ENCODE measurements at regions not wholly inside any gene's neighbourhood (a gene's known extent, or its start where the extent isn't known, plus 50 kb on each side); places are given as distances from the start of the nearest gene placed in this dataset.

DNA sequence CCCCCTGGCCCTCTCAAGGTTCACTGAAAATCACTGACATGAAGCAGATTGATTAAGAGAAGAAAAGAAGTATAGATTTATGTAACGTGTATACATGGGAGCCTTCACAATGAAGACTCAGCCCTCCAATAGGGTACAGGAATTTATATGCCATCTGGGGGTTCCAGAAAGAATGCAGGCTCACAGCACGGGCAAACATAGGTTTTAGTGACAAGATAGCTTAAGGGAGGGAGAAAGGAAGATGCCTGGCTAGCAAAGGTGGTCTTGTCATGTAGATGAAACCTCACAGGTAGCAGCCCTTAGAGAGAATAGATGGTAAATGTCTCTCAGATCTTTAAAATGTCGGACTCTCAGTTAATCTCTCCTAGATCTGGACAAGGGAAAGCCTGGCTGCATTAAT is 173.9 kb downstream of the RNF152 start:
- H3K27ac ChIP-seq (ENCODE audit: low read depth, low read length) = no peak overlapping the region
- no peak overlapping the region for H3K27ac Mint-ChIP-seq (ENCODE audit: unreplicated experiment)
- FAIRE-seq = no peak
- no peaks in the 10 kb centered on the region for H3K4me1 ChIP-seq (ENCODE audit: insufficient read depth, low read length)
- H3K79me2 ChIP-seq (ENCODE audit: insufficient read depth, low read length) = no peaks in the 10 kb centered on the region
- H3K27me3 Mint-ChIP-seq (ENCODE audit: low read depth, unreplicated experiment) = no peaks in the 10 kb centered on the region
- no peak for DNase-seq (ENCODE audit: low read depth)
- no peaks in the 10 kb centered on the region for H3K9me3 ChIP-seq (ENCODE audit: insufficient read depth, low read depth, low read length)
- H2AFZ ChIP-seq (ENCODE audit: low read depth, low read length) = no peak overlapping the region
- TF ChIP-seq EZH2 (IDR thresholded peaks at IDR 0.05; ENCODE audit: insufficient read depth, low read length) = no peak
- TF ChIP-seq, protein P1, sequence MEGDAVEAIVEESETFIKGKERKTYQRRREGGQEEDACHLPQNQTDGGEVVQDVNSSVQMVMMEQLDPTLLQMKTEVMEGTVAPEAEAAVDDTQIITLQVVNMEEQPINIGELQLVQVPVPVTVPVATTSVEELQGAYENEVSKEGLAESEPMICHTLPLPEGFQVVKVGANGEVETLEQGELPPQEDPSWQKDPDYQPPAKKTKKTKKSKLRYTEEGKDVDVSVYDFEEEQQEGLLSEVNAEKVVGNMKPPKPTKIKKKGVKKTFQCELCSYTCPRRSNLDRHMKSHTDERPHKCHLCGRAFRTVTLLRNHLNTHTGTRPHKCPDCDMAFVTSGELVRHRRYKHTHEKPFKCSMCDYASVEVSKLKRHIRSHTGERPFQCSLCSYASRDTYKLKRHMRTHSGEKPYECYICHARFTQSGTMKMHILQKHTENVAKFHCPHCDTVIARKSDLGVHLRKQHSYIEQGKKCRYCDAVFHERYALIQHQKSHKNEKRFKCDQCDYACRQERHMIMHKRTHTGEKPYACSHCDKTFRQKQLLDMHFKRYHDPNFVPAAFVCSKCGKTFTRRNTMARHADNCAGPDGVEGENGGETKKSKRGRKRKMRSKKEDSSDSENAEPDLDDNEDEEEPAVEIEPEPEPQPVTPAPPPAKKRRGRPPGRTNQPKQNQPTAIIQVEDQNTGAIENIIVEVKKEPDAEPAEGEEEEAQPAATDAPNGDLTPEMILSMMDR (IDR thresholded peaks at IDR 0.05; ENCODE audit: insufficient read depth, low read depth, low read length) = no peak
- no peaks in the 10 kb centered on the region for H3K9me3 Mint-ChIP-seq (ENCODE audit: unreplicated experiment)
- H3K4me2 ChIP-seq (ENCODE audit: low read length) = no peak overlapping the region
- H3K27me3 ChIP-seq (ENCODE audit: insufficient read depth, low read length) = no peaks in the 10 kb centered on the region
- no peaks in the 10 kb centered on the region for H4K20me1 ChIP-seq (ENCODE audit: insufficient read depth, low read length)
- H3K4me1 Mint-ChIP-seq (ENCODE audit: low read depth, unreplicated experiment) = no peaks in the 10 kb centered on the region
- H3K9ac ChIP-seq (ENCODE audit: low read length) = no peak overlapping the region
- no peaks in the 10 kb centered on the region for H3K36me3 ChIP-seq (ENCODE audit: insufficient read depth, low read length)
- no peak overlapping the region for H3K4me3 Mint-ChIP-seq (ENCODE audit: unreplicated experiment)
- H3K4me3 ChIP-seq (ENCODE audit: insufficient read depth, low read depth, low read length) = no peak overlapping the region
- H3K36me3 Mint-ChIP-seq (ENCODE audit: low read depth, unreplicated experiment) = no peaks in the 10 kb centered on the region

DNA sequence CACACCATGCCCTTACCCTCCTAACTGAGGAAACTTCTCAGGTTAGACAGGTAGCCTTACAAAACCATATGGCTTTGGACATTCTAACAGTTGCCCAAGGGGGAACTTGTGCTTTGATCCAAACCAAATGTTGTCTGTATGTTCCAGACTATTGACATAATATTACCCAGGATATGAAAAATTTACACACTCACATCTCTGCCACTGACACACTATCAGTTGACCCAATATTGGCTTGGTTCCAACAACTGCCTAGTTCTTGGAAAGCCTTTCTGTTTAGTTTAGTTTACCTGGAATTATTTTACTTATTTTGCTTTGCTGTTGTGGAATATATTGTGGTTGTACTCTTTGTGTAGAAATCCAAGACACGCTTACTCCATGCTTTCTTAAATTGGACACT is 178.4 kb downstream of the RNF152 start:
- FAIRE-seq = no peak
- H3K4me3 ChIP-seq (ENCODE audit: insufficient read depth, low read depth, low read length) = no peak overlapping the region

DNA sequence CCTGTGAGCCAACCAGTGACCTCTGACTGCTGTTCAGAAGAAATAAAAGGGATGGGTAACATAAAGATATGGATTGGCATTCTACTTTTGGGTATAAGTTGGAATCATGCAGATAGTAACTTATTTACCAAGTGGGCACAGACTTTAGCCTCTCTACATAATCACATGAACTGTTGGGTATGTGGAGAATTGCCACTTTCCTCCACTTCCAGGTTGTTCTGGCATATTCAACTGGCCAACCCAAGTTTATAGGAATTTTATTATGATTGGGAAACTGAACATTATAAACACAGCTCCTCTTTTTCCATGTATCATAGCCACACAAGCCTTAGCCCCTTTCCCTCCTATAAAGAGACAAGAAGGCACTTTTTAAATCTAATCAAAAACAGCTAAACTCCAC is 179.3 kb downstream of the RNF152 start:
- Histone ChIP-seq H3K9ac (ENCODE audit: low read length) (no peak overlapping the region), H3K4me1 (ENCODE audit: insufficient read depth, low read length) (no peaks in the 10 kb centered on the region), H3K4me2 (ENCODE audit: low read length) (no peak overlapping the region), H3K27me3 (ENCODE audit: insufficient read depth, low read length) (no peaks in the 10 kb centered on the region), H3K36me3 (ENCODE audit: insufficient read depth, low read length) (no peaks in the 10 kb centered on the region), H3K79me2 (ENCODE audit: insufficient read depth, low read length) (no peaks in the 10 kb centered on the region), H3K4me3 (ENCODE audit: insufficient read depth, low read depth, low read length) (no peak overlapping the region), H3K9me3 (ENCODE audit: insufficient read depth, low read depth, low read length) (no peaks in the 10 kb centered on the region), H2AFZ (ENCODE audit: low read depth, low read length) (no peak overlapping the region), H4K20me1 (ENCODE audit: insufficient read depth, low read length) (no peaks in the 10 kb centered on the region), H3K27ac (ENCODE audit: low read depth, low read length) (no peak overlapping the region)
- Mint-ChIP-seq H3K9me3 (ENCODE audit: unreplicated experiment) (no peaks in the 10 kb centered on the region), H3K4me3 (ENCODE audit: unreplicated experiment) (no peak overlapping the region), H3K27me3 (ENCODE audit: low read depth, unreplicated experiment) (peaks cover 6% of the 10 kb centered on the region), H3K36me3 (ENCODE audit: low read depth, unreplicated experiment) (no peaks in the 10 kb centered on the region), H3K4me1 (ENCODE audit: low read depth, unreplicated experiment) (no peaks in the 10 kb centered on the region), H3K27ac (ENCODE audit: unreplicated experiment) (no peak overlapping the region)
- no peak for FAIRE-seq
- no peak for DNase-seq (ENCODE audit: low read depth)
- TF ChIP-seq, protein P1 (IDR thresholded peaks at IDR 0.05; ENCODE audit: insufficient read depth, low read depth, low read length) = no peak
- TF ChIP-seq EZH2 (IDR thresholded peaks at IDR 0.05; ENCODE audit: insufficient read depth, low read length) = no peak

More for the DNA sequence above, 178.4 kb downstream of the RNF152 start:
- H2AFZ ChIP-seq (ENCODE audit: low read depth, low read length) = no peak overlapping the region
- H3K4me3 Mint-ChIP-seq (ENCODE audit: unreplicated experiment) = no peak overlapping the region
- no peaks in the 10 kb centered on the region for H3K27me3 Mint-ChIP-seq (ENCODE audit: low read depth, unreplicated experiment)
- H3K4me2 ChIP-seq (ENCODE audit: low read length) = no peak overlapping the region
- H3K27me3 ChIP-seq (ENCODE audit: insufficient read depth, low read length) = no peaks in the 10 kb centered on the region
- no peak for TF ChIP-seq EZH2 (IDR thresholded peaks at IDR 0.05; ENCODE audit: insufficient read depth, low read length)
- TF ChIP-seq, protein P1 (IDR thresholded peaks at IDR 0.05; ENCODE audit: insufficient read depth, low read depth, low read length) = no peak
- no peaks in the 10 kb centered on the region for H3K9me3 Mint-ChIP-seq (ENCODE audit: unreplicated experiment)
- no peaks in the 10 kb centered on the region for H4K20me1 ChIP-seq (ENCODE audit: insufficient read depth, low read length)
- no peaks in the 10 kb centered on the region for H3K36me3 Mint-ChIP-seq (ENCODE audit: low read depth, unreplicated experiment)
- H3K27ac ChIP-seq (ENCODE audit: low read depth, low read length) = no peak overlapping the region
- H3K27ac Mint-ChIP-seq (ENCODE audit: unreplicated experiment) = no peak overlapping the region
- H3K9ac ChIP-seq (ENCODE audit: low read length) = no peak overlapping the region
- DNase-seq (ENCODE audit: low read depth) = no peak
- H3K9me3 ChIP-seq (ENCODE audit: insufficient read depth, low read depth, low read length) = no peaks in the 10 kb centered on the region
- H3K36me3 ChIP-seq (ENCODE audit: insufficient read depth, low read length) = no peaks in the 10 kb centered on the region
- H3K4me1 Mint-ChIP-seq (ENCODE audit: low read depth, unreplicated experiment) = no peaks in the 10 kb centered on the region
- no peaks in the 10 kb centered on the region for H3K79me2 ChIP-seq (ENCODE audit: insufficient read depth, low read length)
- H3K4me1 ChIP-seq (ENCODE audit: insufficient read depth, low read length) = no peaks in the 10 kb centered on the region
